Thoracic aorta (tissue), 2 donors: ENCODE measurements at regions not wholly inside any gene's neighbourhood (a gene's known extent, or its start where the extent isn't known, plus 50 kb on each side); places are given as distances from the start of the nearest gene placed in this dataset.

Experiments used
- ATAC-seq: fragments of 150-250 bp; one replicate; pipeline ENCODE4 v1.8.0; 2017; ENCODE audit warnings: low read depth; ENCODE audit not compliant: insufficient number of reproducible peaks, low FRiP score
- DNase-seq: peaks from one replicate; pipeline ENCODE4 v3.0.0-alpha.2; 2020; ENCODE audit warnings: low spot score
- H3K27ac ChIP-seq, 2 donors: fragments of 200-600 bp; sonication (generic); 1 replicate in 1 of 2; 2 replicates in 1 of 2; pipeline ENCODE4 v1.5.1; 2016; ENCODE audit warnings: mild to moderate bottlenecking in 2 of 2, moderate library complexity in 2 of 2
- H3K27me3 ChIP-seq: fragments of 200-600 bp; sonication (generic); replicated peaks from 2 replicates; pipeline ENCODE4 v1.6.0; 2016; ENCODE audit warnings: mild to moderate bottlenecking; ENCODE audit not compliant: insufficient read depth
- H3K36me3 ChIP-seq: fragments of 200-600 bp; sonication (generic); one replicate; pipeline ENCODE4 v1.5.1; 2016
- H3K4me1 ChIP-seq, 2 donors: fragments of 200-600 bp; sonication (generic); 1 replicate in 1 of 2; 2 replicates in 1 of 2; pipeline versions ENCODE4 v1.5.1 to v1.6.0; 2016; ENCODE audit warnings: low read depth in 2 of 2, mild to moderate bottlenecking in 1 of 2; ENCODE audit not compliant: control insufficient read depth in 1 of 2
- H3K4me3 ChIP-seq: fragments of 200-600 bp; sonication (generic); 2 replicates; pipeline ENCODE4 v1.5.1; 2016; ENCODE audit warnings: mild to moderate bottlenecking
- H3K9me3 ChIP-seq: fragments of 200-600 bp; sonication (generic); 2 replicates; pipeline ENCODE4 v1.5.1; 2016
- CTCF ChIP-seq: fragments of 200-600 bp; sonication (generic); IDR thresholded peaks from one replicate; pipeline ENCODE4 v1.5.1; 2019; ENCODE audit warnings: antibody characterized with exemption

- Histone ChIP-seq H3K9me3 (no peaks in the 10 kb centered on the region), H3K27me3 (no peaks in the 10 kb centered on the region), H3K36me3 (no peaks in the 10 kb centered on the region), H3K4me3 (no peak overlapping the region), H3K4me1 (peaks cover 33 to 65% of the 10 kb centered on the region in 2 donors), H3K27ac (no peak overlapping the region)
- no peak for TF ChIP-seq CTCF
- ATAC-seq: no peak
- no peak for DNase-seq
Measured at GRCh38 chr16:65309354-65309753, 187.5 kb upstream of the CDH11 start.

- DNase-seq: no peak
- no peak for ATAC-seq
- Histone ChIP-seq H3K36me3 (no peaks in the 10 kb centered on the region), H3K4me1 (peaks cover 25 to 62% of the 10 kb centered on the region in 2 donors), H3K9me3 (no peaks in the 10 kb centered on the region), H3K27me3 (no peaks in the 10 kb centered on the region), H3K4me3 (no peak overlapping the region), H3K27ac (no peak overlapping the region)
- TF ChIP-seq CTCF: no peak
Measured at GRCh38 chr16:65308506-65308905, 186.6 kb upstream of the CDH11 start.

GRCh38 chr16:65307286-65307685 is 185.4 kb upstream of the CDH11 start:
- Histone ChIP-seq H3K9me3 (no peaks in the 10 kb centered on the region), H3K27ac (no peak overlapping the region), H3K36me3 (no peaks in the 10 kb centered on the region), H3K27me3 (no peaks in the 10 kb centered on the region), H3K4me3 (no peak overlapping the region), H3K4me1 (peaks cover 16 to 49% of the 10 kb centered on the region in 2 donors)
- no peak for TF ChIP-seq CTCF
- ATAC-seq (no peak), DNase-seq (no peak)

- Histone ChIP-seq H3K36me3 (no peaks in the 10 kb centered on the region), H3K4me1 (peaks cover 16 to 44% of the 10 kb centered on the region in 2 donors), H3K9me3 (no peaks in the 10 kb centered on the region), H3K4me3 (no peak overlapping the region), H3K27ac (no peak overlapping the region), H3K27me3 (no peaks in the 10 kb centered on the region)
- ATAC-seq: no peak
- no peak for TF ChIP-seq CTCF
- DNase-seq: no peak
Measured at GRCh38 chr16:65306722-65307121, 184.9 kb upstream of the CDH11 start.

- Histone ChIP-seq H3K27me3 (no peaks in the 10 kb centered on the region), H3K4me3 (no peak overlapping the region), H3K9me3 (no peaks in the 10 kb centered on the region), H3K36me3 (no peaks in the 10 kb centered on the region), H3K27ac (no peak overlapping the region), H3K4me1 (peaks cover 16 to 40% of the 10 kb centered on the region in 2 donors)
- no peak for TF ChIP-seq CTCF
- DNase-seq (no peak), ATAC-seq (no peak)
Measured at GRCh38 chr16:65306300-65306699, 184.4 kb upstream of the CDH11 start.
